Stimulated activated CD4-positive, alpha-beta T cell treated with anti-CD3 and anti-CD28 coated beads, Interleukin-15, amount 100 ng/mL, for 1 hour (primary cell): ENCODE measurements at regions not wholly inside any gene's neighbourhood (a gene's known extent, or its start where the extent isn't known, plus 50 kb on each side); places are given as distances from the start of the nearest gene placed in this dataset.

ENCODE experiments used
- DNase-seq, 2 donors: peaks; one replicate each; pipeline ENCODE4 v3.0.0-alpha.2; 2020; ENCODE audit warnings: low read depth in 1 of 2, low spot score in 1 of 2

DNA sequence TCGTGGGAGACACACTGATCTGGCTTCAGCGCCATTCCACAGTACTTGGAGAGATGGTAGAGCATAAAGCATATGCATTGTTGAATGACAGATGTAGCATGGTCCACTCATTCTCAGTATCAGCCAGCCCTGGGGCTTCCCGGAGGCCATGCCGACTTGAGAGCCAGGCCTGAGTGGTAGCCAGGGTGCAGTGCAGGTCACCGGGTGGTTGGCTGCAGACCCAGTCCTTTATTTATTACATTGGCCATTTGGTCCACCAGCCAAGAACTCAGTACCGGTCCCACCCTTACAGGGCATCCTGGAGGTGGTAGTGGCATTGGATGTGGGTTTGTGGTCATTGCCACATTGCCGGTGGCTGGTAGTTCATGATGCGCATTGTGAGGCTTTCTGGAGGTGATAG lies 121.6 kb upstream of the RTL1 start:
- DNase-seq: no peak

DNA sequence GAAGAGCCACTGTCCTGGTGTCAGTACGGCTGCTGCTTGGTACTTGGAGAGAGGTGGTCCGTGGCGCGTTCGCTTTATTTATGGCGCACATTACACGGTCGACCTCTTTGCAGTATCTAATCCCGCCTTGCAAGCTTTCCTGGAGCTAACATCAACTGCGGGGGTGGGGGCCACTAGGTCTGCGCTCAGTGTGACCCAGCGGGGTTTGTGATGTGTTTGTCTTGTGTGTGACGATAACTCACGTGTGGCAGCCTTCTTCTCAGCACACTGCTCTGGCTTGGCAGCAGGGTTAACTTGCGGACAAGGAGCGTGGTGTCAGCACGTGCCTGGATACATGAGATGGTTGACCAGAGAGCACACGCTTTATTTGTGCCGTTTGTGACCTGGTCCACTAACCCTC lies 122.2 kb upstream of the RTL1 start:
- no peak for DNase-seq

DNA sequence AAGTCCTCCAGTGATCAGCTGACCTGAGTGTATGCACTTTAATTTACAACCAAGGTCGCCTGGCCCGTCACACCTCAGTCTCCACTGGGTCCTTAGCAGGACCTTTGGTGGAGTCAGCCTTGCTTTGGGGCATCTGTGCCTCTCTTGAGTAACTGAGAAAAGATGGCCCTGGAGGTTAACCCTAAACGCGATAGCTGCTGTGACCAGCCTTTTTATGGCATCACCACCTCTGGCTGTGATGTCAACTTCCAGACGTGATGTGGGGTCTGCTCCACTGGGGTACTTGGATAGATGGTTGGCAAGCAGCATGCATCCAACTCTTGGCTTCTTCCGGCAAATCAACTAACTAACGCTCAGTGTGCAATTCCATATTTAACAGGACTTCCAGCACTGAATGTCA lies 122.8 kb upstream of the RTL1 start:
- DNase-seq: no peak

DNA sequence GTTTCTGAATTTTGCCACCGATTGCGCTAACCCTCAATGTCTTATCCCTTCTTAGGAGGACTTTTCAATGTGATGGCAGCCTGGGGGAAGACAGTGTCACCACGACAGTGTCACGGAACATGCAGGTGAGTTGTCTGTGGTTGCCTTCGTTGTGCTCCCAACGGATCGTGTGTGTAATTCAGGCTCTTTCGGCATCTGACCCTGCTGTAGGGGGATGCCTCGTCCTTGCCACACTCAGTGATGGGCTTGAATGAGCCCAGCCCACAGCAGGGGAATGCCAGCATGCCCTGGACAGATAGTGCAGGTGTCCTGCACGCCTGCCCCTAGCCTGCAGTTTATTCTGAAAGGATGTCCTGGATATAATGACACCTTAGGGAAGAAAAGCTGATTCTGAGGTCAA lies 123.8 kb upstream of the RTL1 start:
- no peak for DNase-seq

DNA sequence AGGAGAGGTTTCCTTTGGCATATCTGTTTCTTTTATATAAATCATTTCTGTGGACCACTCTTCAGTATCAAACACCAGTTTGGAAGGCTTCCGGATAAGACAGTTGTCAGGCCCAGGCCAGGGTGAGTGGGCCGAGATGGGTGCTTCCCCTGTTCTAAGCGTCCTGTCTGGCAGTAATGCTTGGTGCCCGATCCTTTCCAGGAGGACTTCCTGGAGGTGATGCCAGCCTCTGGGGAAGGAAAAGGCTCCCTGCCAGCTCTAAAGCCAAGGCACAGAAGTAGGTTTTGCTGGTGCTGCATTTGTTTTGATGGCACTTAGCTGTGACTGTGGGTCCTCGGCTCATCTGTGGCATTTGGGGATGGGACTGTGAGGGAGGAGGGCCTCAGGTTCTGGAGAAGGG lies 124.4 kb upstream of the RTL1 start:
- DNase-seq: no peak

DNA sequence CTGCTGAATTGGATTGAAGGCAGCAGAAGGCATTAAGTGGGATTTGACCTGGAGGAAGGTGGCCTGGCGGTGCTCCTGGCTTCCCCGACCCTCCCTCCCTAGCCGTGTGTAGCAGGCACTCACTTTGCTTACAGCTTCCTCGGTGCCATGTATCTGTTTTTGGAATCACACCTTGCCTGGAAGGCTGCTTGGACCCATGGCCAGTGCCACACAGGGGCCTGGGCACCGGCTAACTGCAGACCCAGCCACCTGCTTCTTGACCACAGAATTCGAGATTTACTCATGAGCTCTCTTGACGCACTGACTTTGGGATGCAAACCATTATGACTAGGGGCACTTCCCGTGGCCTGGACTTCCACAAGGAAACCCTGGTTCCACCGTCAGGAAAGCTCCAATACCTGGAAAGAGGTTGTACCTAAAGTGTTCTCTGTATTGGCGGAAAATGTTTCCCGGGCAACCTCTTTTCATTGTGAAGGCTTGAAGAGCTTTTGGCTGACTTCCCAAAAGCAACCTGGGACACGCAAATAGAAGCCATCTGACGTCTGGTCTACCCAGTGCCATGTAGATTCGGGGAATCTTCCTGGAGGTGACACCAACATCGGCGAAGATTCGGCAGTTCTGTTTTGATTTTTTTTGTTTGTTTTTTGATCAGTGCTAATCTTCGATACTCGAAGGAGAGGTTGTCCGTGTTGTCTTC lies 125.6 kb upstream of the RTL1 start:
- DNase-seq: no peak

DNA sequence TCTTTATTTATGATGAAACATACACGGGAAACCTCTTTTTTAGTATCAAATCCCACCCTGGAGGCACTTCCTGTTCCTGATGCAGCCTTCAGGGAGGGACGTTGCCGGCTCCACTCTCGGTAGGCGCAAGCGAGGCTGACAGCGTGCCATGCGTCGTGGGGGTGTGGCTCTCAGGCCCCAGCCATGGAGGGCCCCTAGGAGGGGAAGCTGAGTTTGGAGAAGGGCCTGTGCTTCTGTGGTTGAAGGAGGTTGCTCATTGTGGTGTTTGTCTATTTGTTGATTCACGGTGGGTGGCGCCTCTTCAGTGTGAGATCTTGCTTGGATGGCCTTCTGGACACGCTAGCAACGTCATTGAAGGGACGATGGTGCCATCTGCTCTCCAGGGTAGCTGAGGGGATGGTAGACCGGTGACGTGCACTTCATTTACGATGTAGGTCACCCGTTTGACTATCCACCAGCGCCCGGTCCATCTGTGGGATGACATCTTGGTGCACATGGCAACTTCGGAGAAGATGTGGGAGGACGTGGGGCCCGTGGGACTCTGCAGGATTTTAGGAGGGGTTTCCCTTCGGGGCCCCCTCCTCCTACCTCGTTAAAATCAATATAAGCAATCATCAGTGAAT lies 126.3 kb upstream of the RTL1 start:
- no peak for DNase-seq

DNA sequence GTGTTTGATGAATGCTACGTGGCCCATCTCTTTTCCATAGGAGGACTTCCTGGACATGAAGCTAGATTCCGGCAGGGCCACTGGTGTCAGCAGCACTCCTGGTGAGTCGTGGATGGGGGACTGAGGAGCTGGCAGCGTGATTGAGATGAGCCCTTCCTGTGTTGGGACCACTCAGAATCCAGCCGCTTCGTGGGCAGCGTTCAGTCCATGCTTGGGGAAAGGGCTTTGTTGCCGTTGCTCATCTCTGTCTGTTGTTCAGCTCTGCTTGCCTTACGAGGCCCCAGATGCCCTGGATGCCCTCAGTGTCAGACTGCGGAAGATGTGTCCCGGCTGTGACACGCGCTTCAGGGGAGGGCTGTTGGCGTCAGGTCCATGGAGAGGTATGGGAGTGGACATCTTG lies 127.1 kb upstream of the RTL1 start:
- no peak for DNase-seq

DNA sequence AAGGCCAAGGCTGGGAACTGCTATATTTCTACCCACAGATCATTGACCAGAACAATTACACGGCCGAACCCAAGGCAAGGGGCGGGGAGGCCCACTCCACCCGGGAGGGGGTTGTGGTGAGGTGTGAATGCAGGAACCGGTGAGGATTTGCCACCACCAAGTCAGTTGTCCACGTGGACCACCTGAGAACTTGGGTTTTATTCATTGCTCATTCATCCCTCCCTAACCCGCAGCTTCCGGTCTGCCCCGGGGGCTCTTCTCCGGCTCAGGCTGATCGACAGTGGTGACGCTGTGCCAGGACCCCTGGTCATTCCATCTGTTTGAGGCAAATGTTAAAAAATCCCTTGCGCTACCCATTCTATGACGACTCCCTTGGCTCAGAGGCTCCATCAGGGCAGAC lies 127.7 kb upstream of the RTL1 start:
- no peak for DNase-seq

DNA sequence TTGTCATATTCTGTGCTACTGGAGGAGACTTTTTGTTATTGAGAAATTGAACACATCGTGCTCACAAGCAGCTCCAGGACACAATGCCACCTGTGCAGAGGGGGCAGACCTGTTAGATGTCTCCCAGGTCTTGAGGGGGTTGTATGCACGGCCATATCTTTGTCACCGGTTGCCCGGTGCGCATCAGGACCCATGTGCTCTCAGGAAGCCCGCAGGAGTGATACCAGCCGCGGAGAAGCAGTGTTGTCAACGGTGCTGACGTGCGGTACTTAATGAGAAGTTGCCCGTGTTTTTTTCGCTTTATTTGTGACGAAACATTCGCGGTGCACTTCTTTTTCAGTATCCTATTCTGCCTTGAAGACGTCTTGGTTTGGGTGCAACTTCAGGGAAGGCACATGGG lies 128.2 kb upstream of the RTL1 start:
- no peak for DNase-seq

DNA sequence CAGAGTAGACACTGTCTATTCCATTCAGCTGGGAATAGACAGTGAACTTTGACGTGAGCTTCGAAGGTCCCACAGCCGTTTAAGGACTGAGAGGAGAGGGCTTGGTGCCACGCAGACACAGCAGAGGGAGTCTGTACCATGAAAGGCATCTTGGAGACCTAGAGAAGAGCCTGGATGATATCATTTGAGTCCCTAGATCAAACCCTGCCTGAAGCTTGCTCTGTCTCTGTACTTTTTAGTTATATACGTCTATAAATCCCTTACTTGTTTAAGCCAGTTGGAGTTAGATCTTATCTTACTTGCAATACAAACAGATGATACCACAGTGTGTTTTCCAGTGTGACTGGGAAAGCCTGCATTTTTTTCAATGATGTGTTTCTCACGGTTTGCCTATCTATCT lies 128.9 kb upstream of the RTL1 start:
- no peak for DNase-seq

DNA sequence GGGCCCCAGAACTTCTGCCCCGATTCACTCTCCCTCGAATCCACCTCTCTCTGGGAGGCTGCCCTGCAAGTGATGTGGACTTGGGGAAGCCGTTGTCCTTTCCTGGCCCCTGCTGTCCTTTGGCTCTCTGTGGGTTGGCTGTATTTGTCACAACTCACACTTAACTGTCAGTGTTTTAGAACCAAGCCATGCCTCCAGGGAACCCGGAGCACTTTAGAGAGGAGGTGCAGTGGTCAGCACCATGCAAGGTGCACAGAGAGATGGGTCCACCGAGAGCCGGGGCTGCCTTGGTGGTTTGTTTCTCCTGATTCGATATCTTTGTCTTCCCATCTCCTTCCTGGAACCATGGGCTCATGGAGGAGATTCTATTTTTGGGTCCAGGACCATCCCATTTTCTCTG lies 129.5 kb upstream of the RTL1 start:
- DNase-seq: no peak

DNA sequence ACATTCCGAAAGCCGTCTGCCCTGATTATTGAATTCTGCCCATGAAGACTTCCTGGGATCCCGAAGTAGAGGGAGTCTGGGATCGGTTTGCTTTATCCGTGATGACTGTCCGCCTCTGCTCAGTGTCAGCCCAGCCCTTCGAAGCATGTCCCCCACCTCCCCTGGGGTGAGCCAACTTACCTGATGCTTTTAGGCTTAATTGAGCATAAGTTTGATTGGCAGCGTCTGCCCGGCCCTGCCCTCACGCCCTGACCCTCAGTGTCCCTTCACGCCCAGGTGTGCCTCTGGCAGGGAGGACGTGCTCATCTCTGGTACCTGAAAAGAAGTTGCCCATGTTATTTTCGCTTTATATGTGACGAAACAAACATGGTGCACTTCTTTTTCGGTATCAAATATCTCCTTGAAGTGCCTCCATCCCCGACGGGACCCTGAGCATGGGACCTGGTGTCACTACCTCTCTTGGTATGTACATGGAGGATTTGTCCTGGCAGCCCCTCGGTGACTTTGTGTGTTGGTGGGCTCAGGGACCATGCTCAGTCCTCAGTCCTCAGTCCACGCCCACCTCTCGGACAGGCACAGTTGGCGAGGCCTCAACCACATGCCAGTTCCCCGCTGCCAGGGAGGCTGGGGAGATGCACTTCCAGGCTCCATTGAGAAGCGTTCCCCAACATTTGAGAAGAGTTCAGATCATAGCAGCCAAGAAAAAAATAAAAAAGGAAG lies 130.1 kb upstream of the RTL1 start:
- DNase-seq: no peak

DNA sequence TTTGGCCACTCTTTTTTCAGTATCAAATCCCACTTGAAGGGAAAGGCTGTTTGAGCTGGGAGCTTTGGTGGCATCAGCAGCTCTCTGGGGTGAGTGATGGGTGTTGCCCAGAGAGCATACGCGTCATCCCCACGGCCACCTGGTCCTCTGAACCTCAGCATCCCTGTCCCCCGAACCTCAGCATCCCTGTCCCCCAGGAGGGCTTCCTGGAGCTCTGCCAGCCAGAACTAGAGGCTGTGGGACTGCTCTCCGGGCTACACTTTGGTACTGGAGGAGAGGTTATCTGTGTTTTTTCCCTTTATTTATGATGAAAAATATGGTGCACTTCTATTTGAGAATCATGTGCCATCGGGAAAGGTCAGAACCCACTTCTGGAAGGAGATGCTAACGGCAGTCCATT lies 131.5 kb upstream of the RTL1 start:
- DNase-seq: no peak

DNA sequence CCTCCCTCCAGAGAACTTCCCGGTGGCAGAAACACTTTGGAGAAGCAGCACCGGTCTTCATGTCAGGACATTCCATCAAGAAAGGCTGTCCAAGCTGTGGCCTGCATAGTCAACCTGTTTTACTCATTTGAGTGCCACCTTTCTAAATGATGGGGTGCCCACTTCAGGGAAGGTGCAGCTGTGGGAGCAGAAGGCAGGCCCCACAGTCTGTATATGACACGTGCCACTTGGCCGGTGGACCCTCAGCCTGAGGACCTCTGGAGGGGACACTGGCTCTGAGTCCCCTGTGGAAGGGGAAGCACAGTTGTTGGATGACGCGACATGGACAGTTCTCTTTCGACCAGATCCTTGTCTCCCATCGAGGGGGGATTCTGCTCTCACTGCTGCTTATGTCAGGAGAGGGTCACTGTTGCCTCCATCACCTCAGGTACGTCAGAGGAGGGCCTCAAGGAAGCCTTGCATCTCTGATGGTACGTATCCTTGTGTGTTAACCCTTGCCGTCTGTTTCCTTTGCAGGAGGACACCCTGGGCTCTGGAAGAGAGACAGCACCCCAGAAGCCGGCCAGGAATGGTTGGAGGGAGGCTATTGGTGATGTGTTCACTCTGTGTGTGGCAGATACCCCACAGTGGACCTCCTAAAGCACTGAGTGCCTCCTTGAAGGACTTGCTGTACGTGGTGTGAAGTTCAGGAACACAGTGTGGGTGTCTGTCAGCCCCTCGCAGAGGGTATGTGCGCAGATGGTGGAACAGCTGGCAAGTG lies 132.1 kb upstream of the RTL1 start:
- DNase-seq: no peak

DNA sequence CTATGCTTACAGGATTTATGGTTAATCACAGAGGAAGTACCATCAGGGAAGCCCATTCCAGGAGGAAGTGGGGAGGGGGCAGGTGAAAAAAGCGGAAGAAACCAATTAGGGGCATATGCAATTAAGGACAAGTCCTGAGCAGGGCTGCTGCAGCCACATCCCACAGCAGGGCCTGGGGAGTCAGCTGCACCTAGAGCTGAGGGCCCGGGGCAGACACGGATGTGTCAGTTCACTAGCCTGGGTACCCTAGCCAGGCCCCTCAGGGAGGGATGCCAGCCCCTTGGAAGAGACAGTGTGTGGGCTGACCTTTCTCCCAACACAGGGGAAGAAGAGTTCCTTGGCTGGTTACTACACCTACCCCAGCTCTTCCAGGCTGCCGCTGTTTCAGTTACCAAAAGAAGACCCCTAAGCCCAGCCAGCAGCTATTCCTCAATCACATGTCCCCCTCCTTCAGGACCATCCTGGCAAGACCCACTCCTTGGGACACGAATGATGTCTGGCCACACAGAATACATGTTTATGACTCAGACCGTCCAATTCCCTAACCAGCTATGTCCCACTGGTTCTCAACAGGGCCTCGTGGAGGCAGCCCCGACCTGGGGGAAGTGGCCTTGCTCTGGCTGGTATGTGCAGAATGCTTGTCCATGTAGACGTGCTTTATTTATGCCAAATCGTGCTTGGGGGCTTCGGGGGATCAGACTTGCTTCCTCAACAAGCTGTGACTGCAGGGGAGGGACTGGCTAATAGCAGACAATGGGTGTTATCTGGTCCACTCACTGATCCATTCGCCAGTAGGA lies 133.7 kb upstream of the RTL1 start:
- DNase-seq: no peak

DNA sequence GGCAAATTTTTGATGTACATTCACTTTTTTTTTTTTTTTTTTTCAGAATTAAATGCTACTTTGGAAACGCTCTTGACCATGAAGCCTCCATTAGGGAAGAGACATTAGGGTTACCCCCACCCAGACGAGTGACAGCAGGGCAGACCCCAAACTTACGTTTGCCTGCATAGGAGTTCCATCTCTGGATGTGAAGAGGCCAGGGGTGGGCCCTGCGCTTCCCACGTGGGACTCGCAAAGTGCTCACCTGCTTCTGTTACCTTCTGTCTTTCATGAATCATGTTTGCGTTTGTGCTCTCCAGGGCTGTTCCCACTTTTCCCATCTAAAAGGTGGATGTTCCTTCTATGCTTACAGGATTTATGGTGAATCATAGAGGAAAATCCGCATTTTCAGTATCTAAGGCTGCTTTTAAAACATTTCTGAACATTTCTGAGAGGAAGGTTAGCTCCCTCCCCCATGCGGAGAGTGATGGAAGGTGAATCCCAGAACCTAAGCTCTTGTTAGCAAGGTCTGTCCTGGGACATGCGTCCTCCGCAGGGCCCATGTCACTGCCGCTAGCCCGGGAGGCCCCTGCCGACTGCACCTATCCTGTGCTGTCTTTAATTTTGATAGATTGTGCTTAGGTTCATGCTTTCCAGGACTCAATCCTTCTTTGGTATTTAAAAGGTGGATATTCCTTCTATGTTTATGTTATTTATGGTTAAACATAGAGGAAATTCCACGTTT lies 135.7 kb upstream of the RTL1 start:
- no peak for DNase-seq

DNA sequence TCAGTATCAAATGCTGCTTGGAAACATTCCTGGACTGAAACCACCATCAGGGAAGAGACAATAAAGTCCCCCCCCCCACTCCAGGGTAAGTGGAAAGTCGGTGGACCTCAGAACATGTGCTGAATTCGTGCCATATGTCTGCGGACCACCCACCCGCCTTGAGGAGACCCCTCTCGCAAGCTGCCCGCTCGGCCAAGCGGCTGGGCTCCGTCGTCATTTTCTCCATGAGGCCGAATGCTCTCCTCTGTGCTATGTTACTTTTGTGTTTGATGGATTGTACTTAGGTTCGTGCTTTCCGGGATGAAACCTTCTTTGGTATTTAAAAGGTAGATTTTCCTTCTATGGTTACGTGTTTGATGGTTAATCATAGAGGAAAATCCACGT lies 136.2 kb upstream of the RTL1 start:
- DNase-seq: no peak

DNA sequence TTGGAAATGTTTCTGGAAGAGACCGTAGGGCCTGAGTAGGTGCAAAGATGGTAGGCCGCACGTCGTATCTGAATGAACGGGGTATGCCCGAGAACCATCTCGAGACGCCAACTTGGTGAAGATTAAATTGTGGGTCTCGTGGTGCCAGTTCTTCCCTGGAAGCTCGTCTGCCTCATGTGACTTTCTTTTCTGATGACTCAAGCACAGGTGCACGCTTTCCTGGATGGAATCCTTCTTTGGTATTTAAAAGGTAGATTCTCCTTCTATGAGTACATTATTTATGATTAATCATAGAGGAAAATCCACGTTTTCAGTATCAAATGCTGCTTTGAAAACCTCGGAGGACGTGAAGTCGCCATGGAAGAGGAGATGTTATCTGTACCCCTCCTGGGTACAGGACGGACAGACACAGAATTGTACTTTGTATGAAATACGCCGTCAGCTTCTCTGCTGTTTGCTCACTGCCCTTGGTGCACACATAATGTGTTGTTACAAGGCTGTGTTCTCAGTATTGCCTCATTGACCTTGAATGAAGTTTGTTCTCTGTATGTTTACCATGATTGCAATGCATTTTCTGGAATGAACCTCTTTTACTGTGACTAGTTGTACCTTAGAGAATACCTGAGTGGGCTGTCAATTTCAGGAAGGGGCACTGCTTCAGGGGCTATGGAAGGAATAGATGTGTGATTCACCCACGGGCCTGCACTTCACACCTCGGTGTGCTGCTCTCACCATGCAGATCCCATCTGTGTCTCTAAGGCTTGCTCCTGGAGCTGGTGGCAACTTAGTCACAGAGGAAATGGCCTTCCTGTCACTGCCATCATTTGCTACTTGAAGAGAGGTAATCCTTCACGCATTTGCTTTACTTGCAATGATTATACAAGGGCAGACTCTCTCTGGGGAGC lies 137.3 kb upstream of the RTL1 start:
- DNase-seq: no peak

DNA sequence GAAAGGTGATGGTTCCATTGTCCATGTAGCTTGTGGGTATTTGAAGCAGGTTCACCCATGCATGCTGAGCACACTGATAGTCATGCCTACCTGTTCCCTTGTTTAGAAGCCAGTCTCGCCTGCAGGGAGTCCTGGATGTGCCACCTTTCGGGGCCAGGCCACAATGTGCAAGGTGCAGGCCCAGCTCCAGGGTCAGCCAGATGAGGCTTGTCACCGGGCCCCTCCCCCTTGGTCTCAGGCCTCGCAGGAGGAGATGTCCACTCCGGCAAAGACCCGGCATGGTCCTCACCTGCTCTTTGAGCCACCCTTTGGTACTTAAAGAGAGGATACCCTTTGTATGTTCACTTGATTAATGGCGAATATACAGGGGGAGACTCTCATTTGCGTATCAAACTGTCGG lies 140.4 kb upstream of the RTL1 start:
- DNase-seq: no peak
